ENCODE measurements at regions not wholly inside any gene's neighbourhood (a gene's known extent, or its start where the extent isn't known, plus 50 kb on each side); places are given as distances from the start of the nearest gene placed in this dataset.

DNA sequence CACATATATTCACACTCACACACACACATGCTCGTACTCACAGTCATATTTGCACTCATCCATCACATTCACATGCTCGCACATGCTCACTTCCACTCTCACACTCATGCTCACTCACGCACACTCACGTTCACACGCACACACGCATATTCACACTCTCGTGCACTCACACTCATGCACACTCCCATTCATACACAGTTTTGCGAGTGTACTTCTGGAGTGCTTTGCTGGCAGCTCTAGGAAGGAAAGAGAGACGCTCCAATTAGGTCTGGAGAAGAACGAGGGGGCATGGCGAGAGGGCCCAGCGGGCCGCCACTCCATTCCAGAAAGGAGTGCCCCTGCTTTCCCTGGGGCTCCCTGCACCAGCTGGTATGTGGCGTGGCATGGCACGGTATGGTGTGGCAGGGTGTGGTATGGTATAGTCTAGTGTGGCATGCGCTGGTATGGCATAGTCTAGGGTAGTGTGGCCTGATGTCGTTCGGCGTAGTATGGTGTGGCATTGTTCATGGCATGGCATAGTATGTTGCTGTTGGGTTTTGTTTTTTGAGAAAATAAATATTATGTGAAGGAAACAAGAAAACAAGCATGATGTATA lies 216.8 kb upstream of the CDYL start:
- H3K4me3 ChIP-seq: no peak overlapping the region
- no peaks in the 10 kb centered on the region for H3K9me3 ChIP-seq
- no peaks in the 10 kb centered on the region for H3K27me3 ChIP-seq
- H3K4me1 ChIP-seq: peaks cover 0 to 2% (median 0%) of the 10 kb centered on the region in 4 donors
- no peaks in the 10 kb centered on the region for H3K36me3 ChIP-seq
- TF ChIP-seq, protein P1, sequence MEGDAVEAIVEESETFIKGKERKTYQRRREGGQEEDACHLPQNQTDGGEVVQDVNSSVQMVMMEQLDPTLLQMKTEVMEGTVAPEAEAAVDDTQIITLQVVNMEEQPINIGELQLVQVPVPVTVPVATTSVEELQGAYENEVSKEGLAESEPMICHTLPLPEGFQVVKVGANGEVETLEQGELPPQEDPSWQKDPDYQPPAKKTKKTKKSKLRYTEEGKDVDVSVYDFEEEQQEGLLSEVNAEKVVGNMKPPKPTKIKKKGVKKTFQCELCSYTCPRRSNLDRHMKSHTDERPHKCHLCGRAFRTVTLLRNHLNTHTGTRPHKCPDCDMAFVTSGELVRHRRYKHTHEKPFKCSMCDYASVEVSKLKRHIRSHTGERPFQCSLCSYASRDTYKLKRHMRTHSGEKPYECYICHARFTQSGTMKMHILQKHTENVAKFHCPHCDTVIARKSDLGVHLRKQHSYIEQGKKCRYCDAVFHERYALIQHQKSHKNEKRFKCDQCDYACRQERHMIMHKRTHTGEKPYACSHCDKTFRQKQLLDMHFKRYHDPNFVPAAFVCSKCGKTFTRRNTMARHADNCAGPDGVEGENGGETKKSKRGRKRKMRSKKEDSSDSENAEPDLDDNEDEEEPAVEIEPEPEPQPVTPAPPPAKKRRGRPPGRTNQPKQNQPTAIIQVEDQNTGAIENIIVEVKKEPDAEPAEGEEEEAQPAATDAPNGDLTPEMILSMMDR (IDR thresholded peaks at IDR 0.05): no peak
- TF ChIP-seq POLR2AphosphoS5 (IDR thresholded peaks at IDR 0.05) (no peak), EP300 (IDR thresholded peaks at IDR 0.05) (no peak), POLR2A (IDR thresholded peaks at IDR 0.05; ENCODE audit: low read depth) (no peak)
- 93% methylated on average over 19 of the region's 19 CpGs for WGBS
- peak; percentile 55 for DNase-seq (ENCODE audit: extremely low spot score)
- intact Hi-C loops (cut with DNase I): no loop called here
- H3K27ac ChIP-seq (replicated peaks in 1 of 4): no peak overlapping the region

DNA sequence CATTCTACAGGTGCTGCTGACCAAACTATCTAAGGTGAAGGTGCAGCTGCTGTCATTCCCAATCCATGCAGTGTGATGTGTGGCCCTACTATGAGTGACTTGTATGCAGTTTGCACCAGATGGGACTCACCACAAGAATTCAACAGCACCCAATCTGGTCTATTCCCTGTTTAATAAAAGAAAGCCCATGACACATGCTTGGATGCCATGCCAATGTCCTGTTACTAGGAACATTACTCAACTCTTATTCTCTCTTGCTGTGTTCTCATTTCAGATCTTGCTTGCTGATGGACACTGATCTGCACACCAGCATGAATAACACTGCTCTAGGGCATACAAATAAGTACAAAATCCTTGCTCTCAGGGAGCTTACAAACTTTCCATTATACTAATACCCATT lies 221.6 kb upstream of the CDYL start:
- intact Hi-C loops (cut with DNase I): no loop called here
- no peak overlapping the region for H3K4me3 ChIP-seq
- H3K27me3 ChIP-seq: peaks cover 0 to 3% (median 0%) of the 10 kb centered on the region in 4 donors
- no peaks in the 10 kb centered on the region for H3K9me3 ChIP-seq
- no peaks in the 10 kb centered on the region for H3K36me3 ChIP-seq
- TF ChIP-seq POLR2A (IDR thresholded peaks at IDR 0.05; ENCODE audit: low read depth) (no peak), EP300 (IDR thresholded peaks at IDR 0.05) (no peak), POLR2AphosphoS5 (IDR thresholded peaks at IDR 0.05) (no peak)
- H3K27ac ChIP-seq (replicated peaks in 1 of 4): no peak overlapping the region
- H3K4me1 ChIP-seq: no peaks in the 10 kb centered on the region
- DNase-seq (ENCODE audit: extremely low spot score): no peak

DNA sequence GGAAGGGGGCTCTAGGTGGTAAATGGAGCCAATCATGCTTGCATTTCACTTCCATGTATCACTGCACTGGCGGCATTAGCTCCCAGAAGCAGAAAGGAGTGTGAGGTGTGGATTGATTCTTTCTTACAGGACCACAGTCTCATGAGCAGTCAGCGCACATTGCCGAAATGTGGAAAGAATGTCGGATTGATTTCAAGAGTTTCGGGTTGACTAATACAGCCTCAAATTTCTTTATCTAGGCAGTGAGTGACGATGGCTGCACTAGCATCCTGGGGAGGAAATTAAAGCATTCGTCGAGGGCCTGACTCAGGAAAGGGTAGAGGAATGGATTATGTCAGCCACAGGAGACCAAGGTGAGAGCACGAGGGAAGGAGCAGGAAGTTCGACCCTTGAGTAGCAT lies 222.8 kb upstream of the CDYL start:
- 82% methylated on average over 10 of the region's 10 CpGs for WGBS
- peak; percentile 60 for DNase-seq (ENCODE audit: extremely low spot score)
- Histone ChIP-seq H3K27me3 (peaks cover 0 to 3% (median 0%) of the 10 kb centered on the region in 4 donors), H3K36me3 (no peaks in the 10 kb centered on the region), H3K9me3 (no peaks in the 10 kb centered on the region), H3K4me3 (no peak overlapping the region), H3K4me1 (no peaks in the 10 kb centered on the region), H3K27ac (replicated peaks in 1 of 4) (no peak overlapping the region)
- intact Hi-C loops (cut with DNase I): no loop called here
- TF ChIP-seq EP300 (IDR thresholded peaks at IDR 0.05) (no peak), POLR2A (IDR thresholded peaks at IDR 0.05; ENCODE audit: low read depth) (no peak), POLR2AphosphoS5 (IDR thresholded peaks at IDR 0.05) (no peak)
- TF ChIP-seq, protein P1 (IDR thresholded peaks at IDR 0.05): no peak

DNA sequence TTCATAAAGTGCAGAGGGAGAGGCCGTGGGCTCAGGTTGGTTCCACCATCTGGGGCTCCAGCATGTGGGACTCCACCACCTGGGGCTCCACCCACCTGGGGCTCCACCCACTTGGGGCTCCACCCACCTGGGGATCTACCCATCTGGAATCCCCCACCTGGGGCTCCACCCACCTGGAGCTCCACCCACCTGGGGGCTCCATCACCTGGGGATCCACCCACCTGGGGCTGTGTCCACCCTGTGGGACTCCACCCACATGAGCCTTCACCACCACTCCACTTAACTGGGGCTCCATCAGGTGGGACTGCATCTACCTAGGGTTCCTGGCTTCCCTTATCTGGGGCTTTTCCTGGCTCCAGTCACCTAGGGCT lies 226.0 kb upstream of the CDYL start:
- Histone ChIP-seq H3K9me3 (no peaks in the 10 kb centered on the region), H3K27ac (replicated peaks in 1 of 4) (no peak overlapping the region), H3K4me1 (no peaks in the 10 kb centered on the region), H3K27me3 (peaks cover 0 to 3% (median 0%) of the 10 kb centered on the region in 4 donors), H3K4me3 (no peak overlapping the region), H3K36me3 (no peaks in the 10 kb centered on the region)
- no peak for DNase-seq (ENCODE audit: extremely low spot score)
- intact Hi-C loops (cut with DNase I): no loop called here
- WGBS: 100% methylated on average over 1 of the region's 1 CpG
- no peak for TF ChIP-seq EP300 (IDR thresholded peaks at IDR 0.05)
- no peak for TF ChIP-seq POLR2AphosphoS5 (IDR thresholded peaks at IDR 0.05)
- no peak for TF ChIP-seq POLR2A (IDR thresholded peaks at IDR 0.05; ENCODE audit: low read depth)
- TF ChIP-seq, protein P1 (IDR thresholded peaks at IDR 0.05): no peak

DNA sequence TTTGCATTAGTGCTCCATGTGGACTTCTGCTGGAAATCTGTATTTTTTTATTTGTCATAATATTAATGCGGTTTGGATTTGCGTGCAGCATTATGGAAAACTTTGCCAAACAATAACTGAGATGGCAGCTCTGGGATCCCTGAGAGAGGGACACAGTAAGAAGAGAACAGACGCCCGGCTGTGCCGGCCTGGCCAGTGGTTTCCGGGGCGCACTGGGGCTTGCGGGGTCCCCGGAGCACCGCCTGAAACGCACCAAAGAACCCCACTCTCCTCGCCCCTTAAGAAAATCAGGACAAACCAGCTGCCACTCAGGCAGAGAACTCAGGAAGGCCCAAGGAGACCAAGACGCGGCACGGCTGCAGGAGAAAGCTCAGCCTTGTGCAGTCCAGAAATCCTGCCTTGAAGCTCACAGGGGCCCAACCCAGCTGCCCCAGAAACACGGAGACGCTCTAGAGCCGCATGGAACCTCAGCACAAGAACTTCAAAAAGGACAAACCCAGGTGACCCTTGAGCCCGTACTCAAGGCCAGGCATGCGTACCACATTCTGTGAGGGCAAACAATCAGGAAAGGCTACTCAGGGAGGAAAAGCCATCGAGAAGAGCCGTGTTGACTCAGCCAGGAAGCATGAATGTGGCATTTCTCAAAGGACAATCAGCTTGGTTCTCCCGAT lies 226.5 kb upstream of the CDYL start:
- Histone ChIP-seq H3K27ac (replicated peaks in 1 of 4) (no peak overlapping the region), H3K9me3 (no peaks in the 10 kb centered on the region), H3K4me3 (no peak overlapping the region), H3K4me1 (no peaks in the 10 kb centered on the region), H3K27me3 (peaks cover 0 to 3% (median 0%) of the 10 kb centered on the region in 4 donors), H3K36me3 (no peaks in the 10 kb centered on the region)
- intact Hi-C loops (cut with DNase I): no loop called here
- no peak for DNase-seq (ENCODE audit: extremely low spot score)
- WGBS: 90% methylated on average over 23 of the region's 23 CpGs
- TF ChIP-seq, protein P1 (IDR thresholded peaks at IDR 0.05): no peak
- TF ChIP-seq POLR2AphosphoS5 (IDR thresholded peaks at IDR 0.05) (no peak), EP300 (IDR thresholded peaks at IDR 0.05) (no peak), POLR2A (IDR thresholded peaks at IDR 0.05; ENCODE audit: low read depth) (no peak)
